ENCODE measurements at regions not wholly inside any gene's neighbourhood (a gene's known extent, or its start where the extent isn't known, plus 50 kb on each side); places are given as distances from the start of the nearest gene placed in this dataset.

- TF ChIP-seq CTCF (IDR thresholded peaks at IDR 0.05), result no peak
- TF ChIP-seq POLR2A (IDR thresholded peaks at IDR 0.05), result no peak
These were observed 1340.2 kb upstream of the ZEB2 start for GRCh38 chr2:145860083-145860482.

All from Peyer's patch (tissue), 4 donors.